Activated T-helper 17 cell treated with anti-CD3 and anti-CD28 coated beads, Interleukin-2, amount 50 U/mL, for 72 hours (primary cell): ENCODE measurements at regions not wholly inside any gene's neighbourhood (a gene's known extent, or its start where the extent isn't known, plus 50 kb on each side); places are given as distances from the start of the nearest gene placed in this dataset.

Experiments
- ATAC-seq: fragments of 150-1000 bp; cut with Tn5 transposase; replicated peaks from 2 replicates; pipeline ENCODE4 v1.10.0; 2021; ENCODE audit warnings: mild to moderate bottlenecking, moderate library complexity
- H3K27ac Mint-ChIP-seq: one replicate; pipeline ENCODE4 v1.8.0; 2022; ENCODE audit warnings: mixed read lengths
- H3K27me3 Mint-ChIP-seq: one replicate; pipeline ENCODE4 v1.8.0; 2022; ENCODE audit warnings: mixed read lengths
- H3K36me3 Mint-ChIP-seq: one replicate; pipeline ENCODE4 v1.8.0; 2022; ENCODE audit warnings: low read depth, mild to moderate bottlenecking, mixed read lengths
- H3K4me1 Mint-ChIP-seq: one replicate; pipeline ENCODE4 v1.8.0; 2022; ENCODE audit warnings: mixed read lengths
- H3K4me3 Mint-ChIP-seq: one replicate; pipeline ENCODE4 v1.8.0; 2022; ENCODE audit warnings: mild to moderate bottlenecking, mixed read lengths
- H3K9me3 Mint-ChIP-seq: one replicate; pipeline ENCODE4 v1.8.0; 2022; ENCODE audit warnings: mixed read lengths

DNA sequence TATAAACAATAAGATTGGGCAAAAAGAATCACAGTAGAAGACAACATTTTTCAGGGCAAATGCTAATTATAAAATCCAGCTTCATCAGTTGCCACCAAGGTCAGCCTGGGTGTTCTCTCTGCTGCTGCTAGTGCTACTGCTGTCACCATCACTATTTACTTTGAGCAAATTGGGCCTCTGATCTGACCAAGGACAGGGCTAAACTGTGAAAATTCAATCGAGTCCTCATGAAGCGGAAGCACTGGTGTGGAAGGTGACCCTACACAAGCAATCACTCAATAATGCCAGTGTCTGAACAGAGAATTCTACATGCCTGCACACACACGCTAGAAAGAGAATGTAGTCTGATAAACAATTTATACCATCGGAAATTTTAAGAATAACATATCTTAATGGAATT lies 122.9 kb upstream of the TTC29 start:
- Mint-ChIP-seq H3K4me3 (no peak overlapping the region), H3K27me3 (peaks cover 17% of the 10 kb centered on the region), H3K27ac (no peak overlapping the region), H3K36me3 (no peaks in the 10 kb centered on the region), H3K4me1 (no peaks in the 10 kb centered on the region), H3K9me3 (no peaks in the 10 kb centered on the region)
- no peak for ATAC-seq

DNA sequence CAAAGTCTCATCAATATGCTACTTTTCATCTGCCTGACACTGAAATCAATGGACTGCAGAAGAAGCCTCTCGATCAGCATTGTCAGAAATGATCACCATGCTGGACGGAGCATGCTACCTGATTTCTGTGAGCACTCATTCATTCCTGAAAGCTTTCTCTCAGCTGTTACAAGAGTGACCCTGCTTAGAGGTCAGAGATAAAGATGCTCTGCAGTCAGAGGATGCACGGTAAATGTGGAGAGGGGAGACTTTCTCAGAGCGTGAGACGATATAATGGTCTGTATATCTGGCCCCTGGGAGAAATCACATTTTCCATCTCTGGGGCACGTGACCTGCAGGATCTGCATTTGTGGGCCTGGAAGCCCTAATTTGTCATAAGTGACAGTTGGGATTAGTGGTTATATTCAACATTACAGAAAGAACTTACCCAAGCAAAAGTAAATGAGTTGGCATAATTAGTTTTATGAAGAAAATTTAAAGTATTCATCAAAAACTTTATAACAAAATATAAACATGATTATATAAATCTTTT lies 125.6 kb upstream of the TTC29 start:
- Mint-ChIP-seq H3K27me3 (peaks cover 25% of the 10 kb centered on the region), H3K9me3 (no peaks in the 10 kb centered on the region), H3K4me1 (no peaks in the 10 kb centered on the region), H3K27ac (no peak overlapping the region), H3K4me3 (no peak overlapping the region), H3K36me3 (no peaks in the 10 kb centered on the region)
- ATAC-seq, result no peak

DNA sequence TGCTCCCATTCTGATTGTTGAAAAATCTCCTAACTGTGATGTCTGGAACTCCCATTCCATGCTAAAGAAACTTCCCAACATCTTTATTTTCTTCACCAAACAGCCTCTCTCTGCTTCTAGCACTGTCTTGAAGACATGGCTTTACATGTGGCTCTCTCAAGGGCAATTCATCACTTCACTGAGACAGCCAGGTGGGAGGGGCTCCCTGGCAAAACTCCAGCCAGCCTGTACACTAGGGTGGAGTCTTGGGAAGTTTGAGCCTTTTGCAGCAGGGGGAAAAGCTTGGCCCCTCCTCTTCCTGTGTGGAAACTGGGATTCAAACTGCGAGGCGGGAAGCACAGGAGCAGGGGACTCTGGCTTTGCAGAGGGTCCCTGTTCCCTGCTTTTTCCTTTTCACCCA lies 130.5 kb upstream of the TTC29 start:
- H3K27me3 Mint-ChIP-seq, result peaks cover 26% of the 10 kb centered on the region
- H3K4me1 Mint-ChIP-seq, result no peaks in the 10 kb centered on the region

DNA sequence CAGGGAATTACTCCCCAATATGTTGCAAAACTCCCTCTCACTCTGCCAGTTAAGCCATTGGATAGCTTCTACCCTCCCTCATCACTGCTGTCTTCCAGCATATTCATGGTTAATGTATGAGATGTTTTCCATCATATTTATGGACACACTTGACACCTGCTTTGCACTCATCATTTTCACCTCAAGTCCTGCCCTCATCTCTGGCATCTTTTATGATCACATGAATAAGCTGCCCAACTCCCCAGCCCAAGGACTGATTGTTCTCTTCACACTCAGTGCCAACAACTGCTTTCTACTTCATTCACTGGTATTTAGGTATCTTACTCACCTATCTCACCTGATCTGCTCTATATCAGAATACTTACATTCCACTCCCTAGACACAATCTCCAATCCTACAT lies 131.1 kb upstream of the TTC29 start:
- H3K27me3 Mint-ChIP-seq, result peaks cover 26% of the 10 kb centered on the region
- H3K36me3 Mint-ChIP-seq, result no peaks in the 10 kb centered on the region
- H3K4me1 Mint-ChIP-seq, result no peaks in the 10 kb centered on the region
- H3K9me3 Mint-ChIP-seq, result no peaks in the 10 kb centered on the region
- ATAC-seq, result no peak
- H3K4me3 Mint-ChIP-seq, result no peak overlapping the region
- H3K27ac Mint-ChIP-seq, result no peak overlapping the region

More for the DNA sequence above, 130.5 kb upstream of the TTC29 start:
- no peaks in the 10 kb centered on the region for H3K36me3 Mint-ChIP-seq
- H3K9me3 Mint-ChIP-seq, result no peaks in the 10 kb centered on the region
- H3K27ac Mint-ChIP-seq, result no peak overlapping the region
- no peak for ATAC-seq
- no peak overlapping the region for H3K4me3 Mint-ChIP-seq

DNA sequence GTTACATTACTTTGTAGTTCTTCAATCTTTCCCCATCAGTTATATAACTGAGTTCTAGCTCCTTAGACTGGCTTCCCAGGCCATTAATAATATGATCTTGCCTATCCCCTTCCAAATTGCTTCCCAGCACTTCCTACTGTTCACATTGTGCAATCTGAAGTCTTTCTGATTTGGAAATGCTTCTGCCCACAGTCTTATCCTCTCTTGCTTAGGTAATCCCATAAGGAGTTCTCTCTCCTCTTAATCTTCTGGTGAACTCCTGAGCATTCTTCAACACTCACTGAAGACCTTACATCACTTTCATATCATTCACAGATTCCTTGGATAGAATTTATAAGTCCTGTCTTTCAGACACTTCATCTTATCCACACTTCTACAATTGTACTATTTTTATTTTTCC lies 132.7 kb upstream of the TTC29 start:
- no peak for ATAC-seq
- Mint-ChIP-seq H3K36me3 (no peaks in the 10 kb centered on the region), H3K9me3 (no peaks in the 10 kb centered on the region), H3K4me1 (no peaks in the 10 kb centered on the region), H3K27ac (no peak overlapping the region), H3K27me3 (peaks cover 20% of the 10 kb centered on the region), H3K4me3 (no peak overlapping the region)

DNA sequence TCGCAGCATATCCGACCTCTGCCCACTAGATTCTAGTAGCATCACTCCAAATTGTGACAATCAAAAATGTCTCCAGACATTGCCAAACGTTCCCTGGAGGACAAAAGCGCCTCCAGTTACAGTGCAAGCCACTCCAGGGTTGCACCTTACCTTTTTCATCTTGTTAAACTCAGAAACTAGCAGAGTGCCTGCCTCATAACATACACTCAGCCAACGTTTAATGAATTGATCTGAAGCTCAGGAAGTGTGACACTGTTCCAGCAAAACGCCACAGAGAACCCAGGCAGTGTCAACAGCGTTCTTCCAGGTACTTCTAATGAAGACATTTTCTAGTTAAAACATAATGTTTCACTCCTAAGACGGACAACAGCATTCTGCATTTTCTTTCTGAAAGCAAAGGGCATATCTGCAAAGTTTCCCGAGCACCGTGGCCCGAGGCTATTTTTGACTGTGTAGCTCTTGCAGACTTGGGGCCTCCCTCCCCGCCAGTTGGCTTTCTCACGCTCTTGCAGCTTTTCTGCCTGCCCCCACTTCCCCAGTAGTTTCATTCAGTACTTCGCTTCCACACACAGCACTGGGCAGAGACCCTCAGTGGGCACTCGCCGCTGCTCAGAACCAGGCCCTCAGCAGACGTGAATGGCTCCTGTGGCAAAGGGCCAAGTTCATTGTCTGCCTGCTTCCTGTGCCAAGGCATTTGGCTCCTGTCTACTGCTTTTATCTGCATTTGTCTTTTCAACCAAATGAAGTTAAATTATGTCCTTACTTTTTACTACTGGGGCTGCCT lies 133.4 kb upstream of the TTC29 start:
- Mint-ChIP-seq H3K4me1 (no peaks in the 10 kb centered on the region), H3K36me3 (no peaks in the 10 kb centered on the region), H3K27ac (no peak overlapping the region), H3K9me3 (no peaks in the 10 kb centered on the region), H3K27me3 (peaks cover 16% of the 10 kb centered on the region), H3K4me3 (no peak overlapping the region)
- ATAC-seq, result no peak

DNA sequence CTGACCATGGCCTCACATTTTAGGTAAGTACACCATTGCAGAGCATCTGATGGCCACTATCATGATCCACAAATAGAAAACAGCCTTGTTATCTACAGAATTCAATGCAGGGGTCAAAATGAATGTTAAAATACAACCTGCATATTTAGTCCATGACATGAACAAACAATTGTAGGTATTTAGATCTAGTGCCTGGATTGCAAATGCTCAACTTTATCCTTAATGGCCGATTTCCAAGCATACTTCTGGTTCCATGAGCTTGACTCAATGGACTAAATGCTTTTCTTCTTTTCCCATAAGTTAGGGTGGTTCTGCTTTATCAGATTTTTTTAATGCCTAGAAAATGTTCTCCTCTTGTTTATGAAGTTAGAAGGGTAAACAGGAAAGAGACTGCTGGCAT lies 139.2 kb upstream of the TTC29 start:
- ATAC-seq, result no peak
- Mint-ChIP-seq H3K4me1 (no peaks in the 10 kb centered on the region), H3K4me3 (no peak overlapping the region), H3K27ac (no peak overlapping the region), H3K36me3 (no peaks in the 10 kb centered on the region), H3K27me3 (peaks cover 16% of the 10 kb centered on the region), H3K9me3 (no peaks in the 10 kb centered on the region)

DNA sequence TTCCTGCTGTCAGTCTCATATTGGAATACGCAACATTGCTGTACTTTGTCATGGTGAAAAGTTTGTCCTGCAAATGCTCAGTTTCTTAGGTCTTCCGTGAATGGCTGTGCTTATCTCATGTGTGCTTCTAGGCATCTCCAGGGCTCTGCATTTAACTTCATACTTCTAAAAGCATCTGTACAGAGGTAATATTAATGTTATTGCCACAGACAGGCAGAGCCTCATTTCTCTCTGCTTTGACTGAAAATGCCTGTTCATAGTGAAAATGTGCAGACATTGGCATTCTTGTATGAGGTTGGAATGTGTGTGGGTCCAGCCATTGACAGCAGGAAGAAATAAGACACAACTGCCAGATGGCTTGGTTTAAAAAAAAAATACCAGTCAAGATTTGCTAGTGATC lies 140.1 kb upstream of the TTC29 start:
- Mint-ChIP-seq H3K27ac (no peak overlapping the region), H3K27me3 (peaks cover 24% of the 10 kb centered on the region), H3K4me1 (no peaks in the 10 kb centered on the region), H3K36me3 (no peaks in the 10 kb centered on the region), H3K9me3 (no peaks in the 10 kb centered on the region), H3K4me3 (no peak overlapping the region)
- ATAC-seq, result no peak

DNA sequence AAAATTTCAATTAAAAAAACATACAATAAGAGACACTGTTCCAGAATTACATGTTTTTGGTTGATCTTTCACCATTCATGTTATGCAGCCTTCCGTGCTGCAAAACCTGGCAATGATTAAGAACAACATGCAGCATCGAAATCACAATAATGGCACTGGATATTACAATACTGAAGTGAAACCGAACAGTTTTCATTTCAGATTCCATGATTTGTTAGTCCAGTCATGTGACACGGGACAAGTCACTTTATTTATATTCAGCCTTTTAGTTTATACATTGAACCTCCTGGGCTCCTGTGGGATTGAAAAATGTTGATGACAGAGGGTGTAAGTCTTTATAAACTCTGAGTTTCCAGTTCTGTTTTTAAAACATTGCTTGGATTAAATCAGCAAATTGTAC lies 142.5 kb upstream of the TTC29 start:
- no peak for ATAC-seq
- no peaks in the 10 kb centered on the region for H3K4me1 Mint-ChIP-seq
- H3K27me3 Mint-ChIP-seq, result peaks cover 24% of the 10 kb centered on the region
- H3K27ac Mint-ChIP-seq, result no peak overlapping the region
- no peaks in the 10 kb centered on the region for H3K9me3 Mint-ChIP-seq
- no peak overlapping the region for H3K4me3 Mint-ChIP-seq
- no peaks in the 10 kb centered on the region for H3K36me3 Mint-ChIP-seq

DNA sequence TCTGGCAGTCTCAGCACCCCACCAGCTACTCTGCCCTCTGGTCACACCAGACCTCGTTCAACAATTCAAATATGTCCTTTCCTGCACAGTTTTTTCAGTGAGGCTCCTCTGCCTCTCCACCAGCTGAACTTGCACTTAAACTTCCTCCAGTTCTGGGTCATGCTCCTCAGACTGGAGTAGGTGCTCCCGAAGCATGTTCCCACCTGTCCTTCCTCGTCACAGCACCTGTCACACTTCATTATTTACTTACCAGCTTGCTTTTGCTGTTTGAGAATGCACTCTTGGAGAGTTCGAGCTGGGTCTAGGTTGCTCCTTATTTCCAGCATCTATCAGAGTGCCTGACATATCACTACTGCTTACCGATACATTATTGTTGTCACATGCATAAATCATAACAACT lies 144.8 kb upstream of the TTC29 start:
- no peak for ATAC-seq
- no peak overlapping the region for H3K4me3 Mint-ChIP-seq
- peaks cover 23% of the 10 kb centered on the region for H3K27me3 Mint-ChIP-seq
- no peak overlapping the region for H3K27ac Mint-ChIP-seq
- no peaks in the 10 kb centered on the region for H3K9me3 Mint-ChIP-seq
- no peaks in the 10 kb centered on the region for H3K36me3 Mint-ChIP-seq
- no peaks in the 10 kb centered on the region for H3K4me1 Mint-ChIP-seq

DNA sequence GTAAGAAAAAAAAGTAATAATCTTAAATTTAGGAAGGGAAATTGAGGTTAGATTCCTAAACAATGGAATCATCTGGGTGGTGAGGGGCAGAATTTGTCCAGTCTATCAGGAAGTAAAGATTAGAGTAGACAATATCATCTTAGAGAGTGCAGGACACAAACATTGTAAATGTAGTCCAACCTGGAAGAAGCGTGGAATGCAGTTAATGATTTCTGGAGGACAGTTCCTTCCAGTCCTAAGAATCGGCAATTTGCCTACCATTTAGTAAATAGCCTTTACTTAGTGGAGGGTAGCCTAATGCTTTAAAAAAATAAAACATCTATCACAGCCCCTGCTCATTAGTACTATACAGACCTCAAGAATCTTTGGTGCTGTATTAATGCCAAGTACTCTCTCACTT lies 147.5 kb upstream of the TTC29 start:
- H3K4me3 Mint-ChIP-seq, result no peak overlapping the region
- no peak for ATAC-seq
- no peaks in the 10 kb centered on the region for H3K4me1 Mint-ChIP-seq
- no peaks in the 10 kb centered on the region for H3K9me3 Mint-ChIP-seq
- no peak overlapping the region for H3K27ac Mint-ChIP-seq
- H3K27me3 Mint-ChIP-seq, result peaks cover 14% of the 10 kb centered on the region
- no peaks in the 10 kb centered on the region for H3K36me3 Mint-ChIP-seq

DNA sequence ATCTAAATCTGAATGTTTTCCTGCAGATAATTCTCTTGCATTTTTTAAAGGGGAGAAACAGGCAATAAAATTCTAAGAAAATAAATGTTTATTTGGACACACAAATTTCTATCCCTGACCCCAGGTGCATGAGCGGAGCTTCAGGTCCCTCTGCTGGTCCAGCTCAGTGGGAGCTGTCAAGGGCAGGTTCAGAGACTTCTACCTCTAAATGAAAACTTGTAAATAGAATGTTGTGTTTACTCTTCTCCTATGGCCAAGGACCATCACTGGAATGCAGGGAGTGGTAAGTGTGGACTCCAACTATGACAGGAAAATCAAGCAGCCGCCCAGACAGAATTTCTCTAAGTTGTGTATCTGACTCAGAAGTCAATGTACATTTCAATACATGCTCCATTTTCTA lies 148.6 kb upstream of the TTC29 start:
- H3K4me3 Mint-ChIP-seq, result no peak overlapping the region
- no peak overlapping the region for H3K27ac Mint-ChIP-seq
- peaks cover 11% of the 10 kb centered on the region for H3K27me3 Mint-ChIP-seq
- no peaks in the 10 kb centered on the region for H3K9me3 Mint-ChIP-seq
- H3K36me3 Mint-ChIP-seq, result no peaks in the 10 kb centered on the region
- ATAC-seq, result no peak
- no peaks in the 10 kb centered on the region for H3K4me1 Mint-ChIP-seq

DNA sequence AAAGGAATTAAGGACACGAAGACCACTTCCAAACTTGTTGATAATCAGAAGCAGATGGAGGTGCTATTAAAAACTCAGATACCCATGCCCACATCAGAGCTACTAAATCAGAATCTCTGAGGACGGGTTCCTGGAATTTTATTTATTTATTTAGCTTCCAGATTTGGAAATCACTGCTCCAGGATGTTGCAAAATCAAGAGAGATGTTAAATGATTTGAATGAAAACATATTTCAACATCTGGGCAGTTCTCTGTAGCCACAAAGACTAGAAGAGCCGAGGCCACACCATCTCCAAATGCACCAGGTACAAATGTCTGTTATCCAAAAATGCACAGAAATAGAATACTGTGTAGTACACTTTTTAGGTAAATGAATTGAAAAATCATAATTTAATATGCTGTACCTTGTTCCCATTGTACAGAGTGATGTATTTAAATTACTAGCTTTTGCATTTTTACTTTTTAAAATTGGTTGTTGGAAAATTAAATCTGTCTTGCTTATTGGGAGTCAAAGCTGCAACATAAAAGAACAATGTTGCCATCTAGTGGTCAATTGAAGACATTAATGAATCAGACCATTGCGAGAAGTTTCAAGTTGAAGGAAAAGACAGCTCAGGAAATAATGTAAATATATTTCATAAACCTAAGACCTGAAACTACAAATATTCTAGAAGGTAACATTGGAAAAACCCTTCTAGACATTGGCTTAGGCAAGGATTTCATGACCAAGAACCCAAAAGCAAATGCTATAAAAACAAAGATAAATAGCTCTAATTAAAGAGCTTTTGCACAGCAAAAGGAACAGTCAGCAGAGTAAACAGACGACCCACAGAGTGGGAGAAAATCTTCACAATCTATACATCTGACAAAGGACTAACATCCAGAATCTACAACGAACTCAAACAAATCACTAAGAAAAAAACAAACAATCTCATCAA lies 151.3 kb upstream of the TTC29 start:
- H3K4me1 Mint-ChIP-seq, result no peaks in the 10 kb centered on the region
- no peak overlapping the region for H3K4me3 Mint-ChIP-seq
- H3K9me3 Mint-ChIP-seq, result no peaks in the 10 kb centered on the region
- no peak overlapping the region for H3K27ac Mint-ChIP-seq
- H3K36me3 Mint-ChIP-seq, result no peaks in the 10 kb centered on the region
- no peak for ATAC-seq
- peaks cover 9% of the 10 kb centered on the region for H3K27me3 Mint-ChIP-seq

DNA sequence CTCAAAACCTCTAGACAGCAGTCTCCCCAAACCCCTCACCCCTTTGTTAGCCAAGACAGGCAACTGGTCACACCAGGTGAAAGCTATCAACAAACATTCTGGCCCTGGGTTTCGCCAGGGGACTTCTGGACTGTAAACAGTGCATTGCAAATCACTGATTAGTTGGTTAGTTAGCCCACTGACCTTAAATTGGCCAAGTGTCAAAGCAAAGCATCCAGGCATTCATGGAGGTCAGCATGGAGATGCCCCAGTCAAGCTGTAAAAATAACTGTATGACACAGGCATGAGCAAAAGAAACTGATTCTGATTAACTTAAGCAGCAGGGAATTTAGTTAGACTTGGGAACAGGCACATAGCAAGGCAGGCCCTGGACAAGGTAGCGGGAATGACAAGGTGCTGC lies 156.0 kb upstream of the TTC29 start:
- H3K27ac Mint-ChIP-seq, result no peak overlapping the region
- no peaks in the 10 kb centered on the region for H3K4me1 Mint-ChIP-seq

DNA sequence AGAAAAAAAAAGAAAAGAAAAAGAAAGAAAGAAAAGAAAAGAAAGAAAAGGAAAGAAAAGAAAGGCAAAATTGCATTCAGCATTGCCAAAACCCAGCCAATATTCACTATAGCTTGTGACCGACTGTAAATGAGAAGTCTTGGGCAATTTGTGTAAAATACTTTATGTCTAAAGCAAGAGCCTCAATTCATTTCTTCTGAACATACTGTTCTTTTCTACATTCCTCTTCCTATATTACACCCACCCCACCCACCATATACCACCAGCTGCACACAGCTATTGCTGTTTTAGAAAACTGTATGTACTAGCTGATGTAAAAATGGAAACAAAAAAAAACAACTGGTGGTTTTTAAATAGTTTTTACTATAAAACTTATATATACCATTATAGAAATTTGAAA lies 156.9 kb upstream of the TTC29 start:
- Mint-ChIP-seq H3K36me3 (no peaks in the 10 kb centered on the region), H3K9me3 (no peaks in the 10 kb centered on the region), H3K4me3 (no peak overlapping the region), H3K27ac (no peak overlapping the region), H3K27me3 (peaks cover 17% of the 10 kb centered on the region), H3K4me1 (no peaks in the 10 kb centered on the region)
- no peak for ATAC-seq

More for the DNA sequence above, 156.0 kb upstream of the TTC29 start:
- ATAC-seq, result no peak
- no peaks in the 10 kb centered on the region for H3K36me3 Mint-ChIP-seq
- H3K27me3 Mint-ChIP-seq, result peaks cover 17% of the 10 kb centered on the region
- no peak overlapping the region for H3K4me3 Mint-ChIP-seq
- no peaks in the 10 kb centered on the region for H3K9me3 Mint-ChIP-seq
